PC-3 (cell line): ENCODE measurements at regions not wholly inside any gene's neighbourhood (a gene's known extent, or its start where the extent isn't known, plus 50 kb on each side); places are given as distances from the start of the nearest gene placed in this dataset.
"Not testable (repeated sequence)": the region's sequence is repeated elsewhere in the genome, so short reads cannot be mapped to it uniquely, and the experiment has no call there.

Experiments
- EZH2 ChIP-seq: fragments of 300-600 bp; sonication (generic); IDR thresholded peaks from one replicate; pipeline ENCODE4 v1.6.1; 2017; ENCODE audit warnings: antibody characterized with exemption, mild to moderate bottlenecking, low read length; ENCODE audit not compliant: unreplicated experiment
- EZH2phosphoT487 ChIP-seq: fragments of 300-600 bp; sonication (generic); IDR thresholded peaks from 2 replicates; pipeline ENCODE4 v1.6.1; 2018; ENCODE audit warnings: mild to moderate bottlenecking, antibody characterized with exemption, low read length, borderline replicate concordance
- TF ChIP-seq, protein P1 (sequence below): fragments of 300-600 bp; sonication (generic); conservative IDR thresholded peaks from 2 replicates; pipeline ENCODE4 v1.5.1; 2017; ENCODE audit warnings: antibody characterized with exemption, low read depth, mild to moderate bottlenecking, low read length

DNA sequence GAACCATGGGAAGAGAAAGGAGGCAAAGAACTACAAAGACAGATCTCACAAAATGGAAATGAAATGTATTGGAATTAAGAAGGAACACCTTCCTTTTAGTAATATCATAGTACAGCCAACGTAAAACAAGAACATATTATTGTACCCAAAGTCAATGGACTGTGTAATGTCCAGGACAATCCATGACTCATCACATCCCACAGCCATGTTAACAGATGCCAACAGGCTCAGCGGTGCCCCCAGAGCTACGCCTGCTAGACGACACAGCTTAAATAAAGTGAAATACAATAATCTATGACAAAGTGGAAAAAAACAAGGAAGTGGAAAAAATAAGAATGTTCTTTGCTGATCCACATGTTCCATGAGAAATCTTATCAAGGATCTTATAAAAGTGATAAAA lies 140.8 kb downstream of the SPATA31A1 start:
- TF ChIP-seq, protein P1, sequence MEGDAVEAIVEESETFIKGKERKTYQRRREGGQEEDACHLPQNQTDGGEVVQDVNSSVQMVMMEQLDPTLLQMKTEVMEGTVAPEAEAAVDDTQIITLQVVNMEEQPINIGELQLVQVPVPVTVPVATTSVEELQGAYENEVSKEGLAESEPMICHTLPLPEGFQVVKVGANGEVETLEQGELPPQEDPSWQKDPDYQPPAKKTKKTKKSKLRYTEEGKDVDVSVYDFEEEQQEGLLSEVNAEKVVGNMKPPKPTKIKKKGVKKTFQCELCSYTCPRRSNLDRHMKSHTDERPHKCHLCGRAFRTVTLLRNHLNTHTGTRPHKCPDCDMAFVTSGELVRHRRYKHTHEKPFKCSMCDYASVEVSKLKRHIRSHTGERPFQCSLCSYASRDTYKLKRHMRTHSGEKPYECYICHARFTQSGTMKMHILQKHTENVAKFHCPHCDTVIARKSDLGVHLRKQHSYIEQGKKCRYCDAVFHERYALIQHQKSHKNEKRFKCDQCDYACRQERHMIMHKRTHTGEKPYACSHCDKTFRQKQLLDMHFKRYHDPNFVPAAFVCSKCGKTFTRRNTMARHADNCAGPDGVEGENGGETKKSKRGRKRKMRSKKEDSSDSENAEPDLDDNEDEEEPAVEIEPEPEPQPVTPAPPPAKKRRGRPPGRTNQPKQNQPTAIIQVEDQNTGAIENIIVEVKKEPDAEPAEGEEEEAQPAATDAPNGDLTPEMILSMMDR = not testable (repeated sequence)
- not testable (repeated sequence) for TF ChIP-seq EZH2, EZH2phosphoT487
